Medulla oblongata (tissue), 1 donor: ENCODE measurements at regions not wholly inside any gene's neighbourhood (a gene's known extent, or its start where the extent isn't known, plus 50 kb on each side); places are given as distances from the start of the nearest gene placed in this dataset.

Experiments
- DNase-seq: peaks from one replicate; pipeline ENCODE4 v3.0.0-alpha.2; 2015; ENCODE audit errors: extremely low spot score

DNA sequence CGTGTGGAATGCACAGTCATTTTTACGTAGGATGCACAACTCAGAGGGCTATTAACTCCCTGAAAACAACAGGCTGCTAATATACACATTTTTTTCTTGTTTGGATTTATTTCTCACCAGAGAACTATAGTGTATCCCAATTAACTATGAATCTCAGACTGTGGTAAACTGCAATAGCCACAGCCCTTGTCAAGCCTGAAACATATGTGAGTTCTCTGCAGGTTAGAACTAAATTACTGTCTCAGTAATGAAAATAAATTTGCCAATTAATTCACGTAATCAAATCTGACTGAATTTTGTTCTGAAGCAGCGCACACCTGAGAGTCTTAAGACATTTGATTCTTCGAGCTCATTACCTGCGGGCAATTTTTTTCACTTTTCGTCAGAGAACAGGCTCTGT lies 318.6 kb downstream of the PMP22 start:
- no peak for DNase-seq

DNA sequence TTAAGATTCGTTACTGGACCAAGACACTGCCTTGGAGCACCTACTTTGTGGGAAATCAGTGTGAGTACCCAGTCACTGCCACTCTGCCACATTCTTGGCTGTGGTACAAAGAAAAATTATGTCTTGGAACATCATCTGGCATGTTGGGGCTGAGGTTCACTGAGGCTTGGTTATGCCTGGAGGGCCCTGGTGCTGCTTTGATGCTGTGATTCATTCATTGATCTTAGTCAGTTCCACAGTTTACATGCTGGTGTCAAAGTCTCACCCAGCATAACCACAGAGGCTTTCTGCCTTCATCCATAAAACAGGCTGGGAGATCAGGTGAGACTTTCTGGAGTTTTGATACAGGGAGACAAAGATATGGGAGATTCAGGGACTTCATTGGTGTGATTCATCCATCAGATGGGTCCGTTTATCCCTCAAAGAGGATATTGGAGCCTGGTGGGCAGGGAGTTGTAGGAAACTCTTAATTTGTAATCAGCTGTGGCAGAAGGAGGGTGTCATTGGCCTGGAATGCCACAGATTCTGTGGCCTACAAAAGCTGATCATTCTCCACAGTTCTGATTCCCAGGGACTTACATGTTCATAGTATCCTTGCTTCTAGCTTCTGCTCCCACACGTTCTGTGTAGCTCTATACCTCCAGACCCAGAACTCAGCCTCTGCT lies 322.5 kb downstream of the PMP22 start:
- no peak for DNase-seq

DNA sequence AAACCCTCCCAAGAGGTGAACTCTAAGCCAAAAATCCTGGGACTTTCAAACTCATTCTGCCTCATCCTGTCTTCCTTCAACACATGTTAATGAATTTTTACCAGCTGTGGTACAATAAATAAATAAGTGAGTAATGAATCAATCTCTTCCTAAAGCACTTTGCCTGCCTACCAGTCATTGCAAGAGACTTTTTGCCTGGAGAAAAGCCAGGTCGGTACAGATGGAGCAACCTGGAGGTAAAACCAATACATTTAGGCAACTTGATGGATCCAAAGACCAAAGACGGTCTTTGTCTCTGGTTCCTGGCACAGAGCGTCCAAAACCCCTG lies 324.2 kb downstream of the PMP22 start:
- no peak for DNase-seq

DNA sequence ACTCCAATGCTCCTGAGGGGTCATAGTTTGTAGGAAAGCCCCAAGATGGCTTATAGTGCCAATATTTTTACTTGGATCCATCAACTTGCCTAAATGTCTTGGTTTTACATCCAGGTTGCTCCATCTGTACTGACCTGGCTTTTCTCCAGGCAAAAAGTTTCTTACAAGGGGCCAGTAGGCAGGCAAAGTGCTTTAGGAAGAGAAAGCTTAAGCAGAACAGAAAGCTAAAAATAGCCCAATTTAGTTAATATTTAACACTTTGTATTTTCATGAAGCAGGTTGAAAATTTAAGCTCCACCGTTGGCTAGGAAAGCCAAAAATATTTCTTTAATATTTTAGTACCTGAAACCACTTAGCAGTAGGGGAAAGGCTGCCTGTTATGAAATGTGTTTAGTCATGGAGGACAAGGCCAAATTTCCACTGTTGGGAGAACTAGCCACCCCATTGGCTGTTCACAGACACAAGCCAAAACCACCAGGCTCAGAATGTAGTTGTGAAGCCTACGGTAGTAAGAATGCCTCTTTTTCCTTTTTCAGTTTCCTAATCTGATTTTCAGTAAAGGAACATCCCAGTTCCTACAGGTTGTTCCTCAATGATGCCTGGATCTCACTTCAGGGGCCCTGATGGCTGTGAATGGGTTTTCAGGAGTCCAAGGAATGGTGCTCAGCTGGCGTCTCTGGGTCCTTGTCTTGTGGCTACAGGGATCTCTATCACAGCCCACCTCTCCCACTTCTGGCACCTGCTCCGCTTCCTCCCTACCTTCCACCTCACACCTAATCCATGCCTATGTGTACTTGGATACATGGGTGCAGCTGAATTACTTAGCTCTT lies 324.8 kb downstream of the PMP22 start:
- no peak for DNase-seq

DNA sequence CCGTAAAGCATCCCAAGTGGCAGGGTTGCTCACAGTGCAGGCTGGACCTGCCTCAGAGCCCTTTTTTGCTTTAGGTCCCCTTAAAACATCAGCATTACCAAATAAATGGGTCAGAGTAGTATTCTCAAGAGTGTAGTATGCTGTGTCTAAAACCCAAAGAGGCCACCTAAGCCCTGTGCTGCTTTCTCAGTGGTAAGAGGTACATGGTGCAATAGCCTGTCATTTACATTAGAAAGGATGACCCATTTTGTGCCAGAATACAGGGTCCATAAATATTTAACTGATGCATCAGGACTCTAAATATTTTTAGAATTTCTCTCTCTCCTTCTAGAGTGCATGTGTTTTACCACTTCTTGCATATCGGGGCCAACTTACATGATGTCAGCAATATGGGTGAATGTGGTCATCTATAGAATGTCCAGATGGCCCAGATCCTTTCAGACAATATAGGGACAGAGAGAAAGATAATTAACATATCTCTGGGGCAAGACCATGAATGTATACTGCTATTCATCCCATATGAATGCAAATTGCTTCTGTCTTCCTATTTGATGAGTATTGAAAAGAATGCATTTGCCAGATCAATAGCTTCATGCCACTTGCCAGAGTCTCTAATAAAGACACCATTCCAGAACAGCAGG lies 329.2 kb downstream of the PMP22 start:
- no peak for DNase-seq

DNA sequence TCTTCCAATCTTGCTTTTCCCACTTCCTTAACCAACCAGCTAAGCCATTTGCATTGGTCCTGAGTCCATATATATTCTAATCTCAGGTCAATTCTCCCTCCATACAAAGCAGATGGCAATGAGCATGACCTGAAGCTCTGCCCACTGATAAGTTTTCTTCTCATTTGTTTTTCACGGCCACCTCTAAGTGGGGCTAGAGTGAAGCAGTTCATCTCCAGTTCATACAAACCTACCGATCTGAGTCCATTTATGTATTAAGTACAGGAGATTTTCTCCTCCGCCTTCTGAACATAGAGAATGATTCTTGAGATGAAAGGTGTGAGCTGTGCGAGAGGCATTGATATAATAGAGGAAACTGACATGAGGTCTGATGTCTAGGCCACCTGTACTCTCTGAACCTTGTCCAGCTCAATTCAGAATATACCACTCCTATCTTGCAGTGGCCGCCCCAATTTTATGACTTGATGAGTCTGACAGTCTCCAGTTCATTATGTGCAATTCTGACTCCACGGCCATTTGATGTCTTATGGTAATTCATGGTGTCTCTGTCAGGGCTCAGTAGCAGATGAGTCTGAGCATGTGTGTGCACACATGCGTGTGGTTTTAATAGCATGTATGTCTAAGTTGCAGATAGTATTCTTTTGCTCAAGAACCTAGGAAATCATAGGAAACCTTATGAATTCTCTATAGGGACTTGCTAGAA lies 329.8 kb downstream of the PMP22 start:
- DNase-seq = no peak

DNA sequence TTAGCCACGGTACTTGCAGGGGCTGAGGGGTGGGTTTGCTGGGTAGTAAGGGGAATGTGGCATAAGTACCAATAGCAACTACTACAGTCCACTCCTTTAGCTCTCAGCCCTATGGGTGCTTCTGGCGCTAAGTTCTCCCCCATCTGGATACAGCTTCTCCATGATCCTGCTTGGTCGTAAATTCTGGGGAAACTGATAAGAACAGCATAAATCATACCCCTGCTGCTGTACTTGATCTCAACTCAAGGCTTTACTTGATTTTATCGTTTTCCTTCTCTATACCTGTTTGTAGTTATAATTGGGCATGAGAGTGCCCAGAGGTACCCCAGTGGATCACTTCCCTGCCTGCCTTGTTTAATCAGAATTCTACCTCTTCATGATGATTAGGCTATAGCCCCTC lies 331.4 kb downstream of the PMP22 start:
- no peak for DNase-seq

DNA sequence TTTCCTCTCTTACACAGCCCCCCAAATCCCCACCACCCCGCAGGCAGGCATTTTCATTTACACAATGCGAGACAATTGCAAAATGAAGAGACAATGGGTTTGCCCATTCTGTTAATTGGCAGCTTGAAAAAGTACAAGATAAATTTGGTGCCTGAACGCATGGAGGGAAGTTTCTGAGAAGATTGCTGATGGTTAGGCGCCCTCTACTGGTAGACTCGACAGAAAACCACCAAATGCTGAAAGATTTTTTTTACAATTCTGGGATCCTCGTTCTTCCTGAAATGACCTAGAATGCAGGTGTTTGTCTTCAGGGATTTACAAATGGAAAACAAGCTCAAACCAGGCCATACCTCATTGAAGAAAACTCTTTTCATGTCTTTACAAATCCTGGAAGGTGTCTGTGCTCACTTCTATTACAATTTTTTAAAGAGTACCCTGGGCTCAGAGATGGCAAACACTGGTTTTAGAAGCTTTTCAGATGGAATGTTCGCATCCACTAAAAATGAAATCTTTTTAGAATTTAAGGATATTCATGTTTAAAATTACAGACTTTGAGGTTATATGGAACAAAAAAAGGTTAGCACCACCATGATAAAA lies 338.5 kb downstream of the PMP22 start:
- peak; percentile 78 for DNase-seq

DNA sequence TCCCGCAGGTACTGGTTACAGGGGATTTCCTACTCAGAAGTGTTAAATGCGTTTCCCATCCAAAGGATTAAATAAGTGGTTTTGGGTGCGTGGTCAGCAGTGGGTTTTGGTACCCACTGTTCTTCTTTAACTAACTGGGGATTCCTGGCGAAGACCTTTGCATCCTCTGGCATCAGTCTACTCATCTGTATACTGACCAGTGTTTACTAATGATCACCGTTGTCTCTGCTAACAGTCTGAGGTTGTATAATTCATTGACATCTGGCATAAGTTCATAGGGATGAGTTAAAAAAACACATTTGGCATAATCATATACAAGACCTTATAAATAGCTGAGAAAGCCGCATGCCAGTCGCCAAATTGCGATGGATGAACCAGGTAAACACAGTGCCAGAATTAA lies 339.1 kb downstream of the PMP22 start:
- DNase-seq = no peak

DNA sequence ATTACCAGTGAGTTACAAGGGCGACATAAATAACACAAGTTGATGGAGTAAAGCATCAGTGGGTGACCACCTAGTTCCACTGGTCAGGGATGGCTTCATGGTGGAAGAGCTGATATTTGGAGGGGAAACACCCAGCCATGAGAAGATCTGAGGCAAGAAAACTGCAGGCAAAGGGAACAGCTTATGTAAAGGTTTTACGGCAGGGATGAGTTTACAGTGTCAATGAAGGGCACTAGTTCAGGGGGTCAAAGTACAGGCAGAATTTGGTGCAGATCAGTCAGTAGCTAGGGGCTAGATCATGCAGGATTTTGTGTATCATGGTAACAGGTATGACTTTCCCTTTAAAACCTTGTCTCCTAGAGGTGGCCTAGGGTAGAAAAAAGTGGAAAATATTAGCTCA lies 339.6 kb downstream of the PMP22 start:
- DNase-seq = no peak

DNA sequence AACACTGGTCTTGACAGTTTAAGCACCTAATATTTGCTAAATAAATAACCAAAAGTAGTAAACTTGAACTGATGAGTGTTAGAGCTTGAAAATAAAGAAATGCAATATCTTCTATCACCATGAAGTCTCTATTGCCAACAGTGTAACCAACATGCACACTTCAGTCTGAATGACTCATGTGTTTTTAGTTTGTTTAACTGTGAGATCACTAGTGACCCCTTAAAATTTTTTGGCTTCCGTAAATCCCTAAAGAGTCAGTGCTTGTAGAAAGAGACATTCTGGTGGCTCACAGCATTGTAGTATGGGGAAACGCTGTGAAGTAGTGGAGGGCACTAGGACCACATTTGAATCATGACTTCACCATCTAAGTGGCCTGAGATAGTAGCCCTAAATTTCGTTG lies 341.1 kb downstream of the PMP22 start:
- no peak for DNase-seq

DNA sequence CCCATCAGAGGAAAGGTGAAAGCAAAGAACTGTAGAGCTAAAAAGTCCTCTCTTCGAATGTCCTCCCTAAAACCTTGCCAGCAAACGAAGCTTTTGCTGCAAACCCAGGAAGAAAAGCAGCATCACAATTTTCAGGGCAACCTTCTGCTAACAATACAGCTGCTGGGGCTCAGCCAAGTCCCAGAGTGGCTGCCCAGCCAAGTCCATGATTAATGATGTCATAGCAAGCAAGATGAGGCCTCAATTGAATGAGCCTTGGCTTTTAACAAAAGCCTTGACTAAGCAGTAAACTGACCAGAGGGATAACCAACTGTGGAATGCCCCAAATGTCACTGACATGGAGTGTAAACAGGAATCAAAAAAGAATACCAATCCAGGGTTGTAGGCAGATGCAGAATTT lies 342.7 kb downstream of the PMP22 start:
- peak; percentile 56 for DNase-seq

DNA sequence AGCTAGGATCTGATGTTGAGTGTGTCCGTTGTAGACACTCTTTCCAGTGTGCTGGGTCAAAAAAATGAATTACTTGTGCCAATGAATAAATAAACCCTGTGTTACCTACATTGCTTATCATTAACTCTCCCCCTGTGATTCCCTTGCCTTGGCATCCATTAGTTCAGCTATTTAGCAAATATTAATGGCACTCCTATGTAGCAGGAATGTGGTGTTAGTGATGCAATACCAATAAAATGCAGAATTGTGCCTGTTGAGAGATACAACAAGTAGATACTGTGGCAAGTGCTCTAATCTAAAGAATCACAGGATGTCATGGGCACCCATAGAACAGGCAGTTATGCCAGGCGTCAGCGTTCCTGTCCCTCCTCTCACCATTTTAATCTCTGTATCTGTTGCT lies 343.2 kb downstream of the PMP22 start:
- DNase-seq = no peak

DNA sequence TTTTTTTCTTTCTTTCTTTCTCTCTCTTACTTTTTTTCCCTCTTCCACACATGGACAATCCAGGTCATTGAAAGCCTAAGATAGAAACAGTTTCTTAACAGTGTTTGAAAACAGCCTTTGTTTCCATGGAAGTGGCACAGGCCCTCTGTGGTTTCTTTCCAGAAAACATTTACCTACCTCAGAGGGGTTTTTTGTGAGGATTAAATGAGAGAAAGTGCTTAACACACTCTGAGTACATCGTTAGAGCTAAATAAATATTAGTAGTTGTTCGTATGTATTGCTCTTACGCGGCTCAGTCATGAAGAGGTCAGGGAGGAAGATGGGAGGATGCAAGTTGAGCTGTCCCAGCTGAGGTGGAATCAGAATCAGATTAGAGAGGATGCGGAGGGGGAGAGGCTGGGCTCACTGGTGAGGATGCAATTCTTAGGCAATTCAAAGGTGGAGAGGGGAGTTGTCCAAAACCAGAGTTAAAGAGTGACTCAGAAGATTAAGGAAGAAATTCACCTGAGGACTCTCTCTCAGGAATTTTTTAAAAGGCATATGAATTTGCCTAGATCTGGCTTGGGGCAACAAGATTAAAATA lies 345.4 kb downstream of the PMP22 start:
- peak; percentile 6 for DNase-seq

DNA sequence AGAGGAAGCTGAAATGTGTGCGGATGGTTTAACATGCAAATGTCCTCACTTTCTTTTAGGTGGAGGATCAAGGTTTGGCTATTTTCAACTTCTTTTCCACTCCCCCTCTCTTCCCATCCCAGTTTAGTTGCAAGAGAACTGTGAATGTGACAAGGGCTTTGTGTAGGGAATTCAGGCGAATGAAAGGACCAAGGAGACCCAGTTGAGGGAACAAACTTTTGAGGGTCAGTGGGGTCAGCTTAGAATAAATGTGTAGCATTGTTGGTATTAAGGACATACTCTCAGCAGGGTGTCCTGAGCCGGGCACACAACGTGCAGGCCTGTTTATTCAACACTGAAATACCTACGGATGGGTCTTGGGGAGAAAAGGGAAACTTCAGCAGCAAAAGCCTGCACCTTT lies 346.0 kb downstream of the PMP22 start:
- DNase-seq = no peak

DNA sequence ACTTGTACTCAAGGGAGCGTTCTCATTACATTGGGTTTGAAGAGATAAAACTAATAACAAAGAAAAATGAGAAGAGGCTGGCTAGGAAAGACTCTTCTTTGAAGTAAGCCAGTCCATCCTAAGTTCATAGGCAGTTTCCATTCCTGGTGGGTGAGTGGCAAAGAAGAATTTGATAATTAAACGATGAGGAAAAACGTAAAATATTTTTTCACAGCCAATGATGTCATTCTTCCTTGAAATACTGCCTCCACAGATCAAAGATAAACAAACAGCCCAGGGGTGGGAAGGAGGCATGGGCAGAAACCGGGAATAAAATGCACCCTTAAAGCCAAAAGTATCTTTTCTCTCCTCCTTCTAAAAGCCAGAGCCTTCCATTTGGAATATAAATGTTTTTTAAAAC lies 346.6 kb downstream of the PMP22 start:
- DNase-seq = no peak

DNA sequence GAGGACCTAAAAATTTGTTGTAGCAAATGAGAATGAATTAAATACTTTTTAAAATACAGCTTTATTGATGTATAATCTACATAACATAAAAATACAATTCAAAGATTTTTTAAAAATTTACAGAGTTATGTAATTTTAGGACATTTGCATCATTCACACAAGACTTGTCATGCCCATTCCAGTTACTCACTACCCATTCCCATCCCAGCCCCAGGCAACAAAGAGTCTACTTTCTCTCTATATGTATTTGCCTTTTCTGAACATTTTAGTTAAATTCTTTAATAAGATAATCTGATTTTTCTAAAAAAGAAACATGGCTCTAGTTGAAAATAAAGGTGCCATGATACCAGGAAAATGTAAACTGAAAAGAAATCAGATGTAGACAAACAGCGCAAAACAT lies 354.2 kb downstream of the PMP22 start:
- DNase-seq = no peak

DNA sequence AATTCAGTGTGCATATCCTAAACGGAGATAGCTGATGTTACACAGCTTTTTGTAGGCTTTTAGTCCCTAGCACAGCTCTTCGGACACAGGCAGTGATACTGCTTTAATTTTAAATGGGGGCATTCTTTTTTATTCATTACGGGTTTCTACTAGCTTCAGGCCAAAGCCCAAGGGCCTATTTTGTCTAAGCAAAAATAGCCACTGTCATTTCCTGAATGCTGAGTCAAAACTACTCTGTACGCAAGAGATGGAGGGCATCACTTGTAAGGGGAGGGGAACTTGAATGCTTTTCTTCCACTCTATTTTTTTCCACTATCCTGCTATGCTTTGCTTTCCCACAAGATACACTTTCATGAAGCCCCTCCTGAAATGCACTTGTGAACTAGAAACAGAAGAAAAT lies 360.7 kb downstream of the PMP22 start:
- DNase-seq = no peak

DNA sequence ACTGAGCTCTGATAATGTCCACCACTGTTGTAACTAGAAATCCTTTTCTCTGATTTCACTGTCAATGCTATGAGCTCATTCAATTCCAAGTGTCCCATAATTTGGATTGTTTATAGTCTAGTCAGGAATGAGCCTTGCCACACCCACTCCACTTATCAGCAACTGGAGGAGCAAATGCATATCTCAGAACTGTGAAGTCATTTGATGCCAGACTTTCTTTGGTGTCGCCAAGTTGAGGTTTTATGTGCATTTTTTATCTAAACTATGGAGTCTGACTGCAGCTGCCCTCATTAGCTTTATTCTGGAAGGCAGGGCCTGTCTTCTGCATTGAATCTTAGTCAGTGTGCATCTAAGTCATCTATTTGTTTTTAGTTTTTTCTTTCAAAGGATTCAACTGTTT lies 361.3 kb downstream of the PMP22 start:
- no peak for DNase-seq

DNA sequence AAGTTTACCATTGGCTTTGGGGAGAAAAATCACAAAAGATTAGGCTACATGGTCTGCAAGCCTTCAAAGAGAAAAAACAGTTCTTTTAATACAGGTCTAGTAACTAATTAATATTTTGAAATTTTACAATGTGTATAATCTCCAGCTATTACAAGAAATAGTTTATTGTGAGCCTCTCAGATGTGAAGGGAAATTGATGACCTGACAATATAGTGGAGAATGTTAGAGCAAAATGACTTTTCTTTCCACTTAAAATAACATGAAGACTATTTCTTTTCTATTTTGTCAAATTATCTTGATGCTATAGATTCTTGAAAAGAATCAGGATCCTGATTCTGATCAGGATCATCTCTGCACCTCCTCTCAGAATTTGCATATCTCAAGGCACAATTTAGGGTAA lies 362.3 kb downstream of the PMP22 start:
- no peak for DNase-seq

DNA sequence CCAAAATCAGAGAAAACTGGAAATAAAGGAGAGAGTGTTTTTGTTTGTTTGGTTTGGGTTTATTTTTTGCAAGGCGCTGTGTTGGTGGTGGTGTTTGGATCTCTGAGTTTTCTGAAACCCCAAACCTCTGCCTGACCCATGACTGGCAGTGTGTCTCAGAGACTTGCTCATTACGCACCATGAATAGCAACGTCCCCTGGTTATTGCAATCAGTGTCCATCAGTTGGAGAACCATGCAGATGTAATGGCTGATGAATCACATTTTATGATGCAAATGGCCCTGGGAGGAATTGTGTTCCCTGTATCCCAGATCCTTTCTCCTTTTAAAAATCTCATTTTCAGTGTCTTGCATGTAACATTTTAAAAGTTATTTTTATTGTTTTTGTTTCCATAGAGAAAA lies 362.8 kb downstream of the PMP22 start:
- DNase-seq = no peak

DNA sequence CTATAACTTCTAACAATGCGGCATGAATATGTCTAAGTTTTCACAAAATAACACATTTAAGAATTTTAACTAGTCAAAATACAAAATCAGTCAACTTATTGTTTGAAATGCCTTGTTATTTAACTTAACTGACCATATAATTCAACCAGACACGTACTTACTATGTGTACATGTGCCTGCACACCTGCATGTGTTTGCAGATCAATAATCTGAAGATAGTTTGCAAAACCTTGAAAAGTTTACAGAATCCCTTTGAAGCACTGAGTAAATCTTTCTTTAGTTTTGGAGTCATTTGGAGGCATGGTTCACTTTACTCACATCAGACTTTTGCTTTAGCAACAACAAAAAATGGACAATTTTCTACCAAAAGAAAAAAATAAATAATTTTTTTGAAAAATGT lies 363.8 kb downstream of the PMP22 start:
- no peak for DNase-seq
